Prostate gland (tissue), 2 donors: ENCODE measurements at regions not wholly inside any gene's neighbourhood (a gene's known extent, or its start where the extent isn't known, plus 50 kb on each side); places are given as distances from the start of the nearest gene placed in this dataset.
"Not testable (repeated sequence)": the region's sequence is repeated elsewhere in the genome, so short reads cannot be mapped to it uniquely, and the experiment has no call there.

Experiments used
- DNase-seq: peaks from one replicate; pipeline ENCODE4 v3.0.0-alpha.2; 2019; ENCODE audit warnings: low spot score
- H3K27ac ChIP-seq, 2 donors: fragments of 200-600 bp; sonication (generic); 2 replicates each; pipeline ENCODE4 v1.5.1; 2017 to 2019
- H3K27me3 ChIP-seq: fragments of 200-600 bp; sonication (generic); replicated peaks from 2 replicates; pipeline ENCODE4 v1.5.1; 2019; ENCODE audit not compliant: insufficient read depth
- H3K36me3 ChIP-seq, 2 donors: fragments of 200-600 bp; sonication (generic); 1 replicate in 1 of 2; 2 replicates in 1 of 2; pipeline versions ENCODE4 v1.5.1 to v1.8.1; 2017 to 2019
- H3K4me1 ChIP-seq: fragments of 200-600 bp; sonication (generic); replicated peaks from 2 replicates; pipeline ENCODE4 v1.5.1; 2019
- H3K4me3 ChIP-seq, 2 donors: fragments of 200-600 bp; sonication (generic); 2 replicates each; pipeline ENCODE4 v1.5.1; 2017 to 2019
- H3K9me3 ChIP-seq: fragments of 200-600 bp; sonication (generic); 2 replicates; pipeline ENCODE4 v1.5.1; 2017
- POLR2A ChIP-seq: fragments of 450-650 bp; IDR thresholded peaks from one replicate; pipeline ENCODE4 v1.6.1; 2016; ENCODE audit warnings: antibody characterized with exemption, mild to moderate bottlenecking
- POLR2AphosphoS5 ChIP-seq: sonication (generic); formaldehyde crosslinking; IDR thresholded peaks from one replicate; pipeline ENCODE4 v1.6.1; 2017; ENCODE audit warnings: antibody characterized with exemption
- WGBS: methylation state at CpG from one replicate; pipeline ENCODE4 v1.1.5; 2018; 5-methylcytosine and 5-hydroxymethylcytosine counted together
- intact Hi-C: fragments of 100-400 bp; cut with DNase I; formaldehyde crosslinking; loops from one replicate; pipeline ENCODE4 v1.14.2; 2022
- TF ChIP-seq, protein P1 (sequence below), 4 experiments: fragments of 200-600 bp in 2 of 4; fragments of 450-650 bp in 2 of 4; sonication (generic) in 2 of 4; IDR thresholded peaks; 1 replicate in 3 of 4; 2 replicates in 1 of 4; pipeline ENCODE4 v1.5.1; 2016 to 2019; ENCODE audit warnings: antibody characterized with exemption in 4 of 4, mild to moderate bottlenecking in 2 of 4, moderate library complexity in 2 of 4

DNA sequence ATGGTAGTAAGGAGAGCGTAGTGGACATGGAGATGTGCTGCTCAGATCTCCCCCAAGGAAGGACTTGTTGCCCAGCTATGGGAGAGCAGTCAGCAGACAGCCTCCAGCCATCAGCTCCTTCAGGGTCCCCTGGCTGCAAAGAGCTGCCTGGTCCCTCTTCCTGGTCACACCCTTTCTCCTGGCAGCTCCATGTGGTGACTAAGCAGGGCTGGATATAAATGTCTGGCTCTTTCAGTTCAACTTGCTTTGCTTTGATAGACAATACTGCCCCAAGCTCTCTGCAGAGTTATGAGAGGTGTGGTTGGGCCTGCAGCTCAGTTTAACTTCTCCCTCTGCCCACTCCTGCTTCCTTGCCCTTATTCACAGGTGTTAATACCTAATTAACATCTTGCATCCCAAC lies 64.1 kb upstream of the DDR1 start:
- no peak overlapping the region for H3K27ac ChIP-seq
- TF ChIP-seq POLR2A (peak; percentile 17), POLR2AphosphoS5 (peak; percentile 46)
- TF ChIP-seq, protein P1, sequence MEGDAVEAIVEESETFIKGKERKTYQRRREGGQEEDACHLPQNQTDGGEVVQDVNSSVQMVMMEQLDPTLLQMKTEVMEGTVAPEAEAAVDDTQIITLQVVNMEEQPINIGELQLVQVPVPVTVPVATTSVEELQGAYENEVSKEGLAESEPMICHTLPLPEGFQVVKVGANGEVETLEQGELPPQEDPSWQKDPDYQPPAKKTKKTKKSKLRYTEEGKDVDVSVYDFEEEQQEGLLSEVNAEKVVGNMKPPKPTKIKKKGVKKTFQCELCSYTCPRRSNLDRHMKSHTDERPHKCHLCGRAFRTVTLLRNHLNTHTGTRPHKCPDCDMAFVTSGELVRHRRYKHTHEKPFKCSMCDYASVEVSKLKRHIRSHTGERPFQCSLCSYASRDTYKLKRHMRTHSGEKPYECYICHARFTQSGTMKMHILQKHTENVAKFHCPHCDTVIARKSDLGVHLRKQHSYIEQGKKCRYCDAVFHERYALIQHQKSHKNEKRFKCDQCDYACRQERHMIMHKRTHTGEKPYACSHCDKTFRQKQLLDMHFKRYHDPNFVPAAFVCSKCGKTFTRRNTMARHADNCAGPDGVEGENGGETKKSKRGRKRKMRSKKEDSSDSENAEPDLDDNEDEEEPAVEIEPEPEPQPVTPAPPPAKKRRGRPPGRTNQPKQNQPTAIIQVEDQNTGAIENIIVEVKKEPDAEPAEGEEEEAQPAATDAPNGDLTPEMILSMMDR (IDR thresholded peaks at IDR 0.05): peak in 2 of 4 experiments; percentile 8 to 21
- H3K4me3 ChIP-seq: no peak overlapping the region
- intact Hi-C loops: loop anchor here (5.0 kb wide), 1 partner anchor 257 kb away; no protein-coding TSS in a partner anchor
- H3K36me3 ChIP-seq: no peaks in the 10 kb centered on the region
- H3K4me1 ChIP-seq: no peaks in the 10 kb centered on the region
- H3K27me3 ChIP-seq: no peaks in the 10 kb centered on the region
- DNase-seq: peak; percentile 59
- WGBS: 100% methylated on average over 1 of the region's 1 CpG
- no peaks in the 10 kb centered on the region for H3K9me3 ChIP-seq

GRCh38 chr6:30819297-30819917 lies 64.9 kb upstream of the DDR1 start:
- intact Hi-C loops: no loop called here
- Histone ChIP-seq H3K27ac (no peak overlapping the region), H3K9me3 (no peaks in the 10 kb centered on the region), H3K27me3 (no peaks in the 10 kb centered on the region), H3K4me1 (no peaks in the 10 kb centered on the region), H3K36me3 (no peaks in the 10 kb centered on the region), H3K4me3 (no peak overlapping the region)
- TF ChIP-seq POLR2A (no peak), POLR2AphosphoS5 (no peak)
- TF ChIP-seq, protein P1 (IDR thresholded peaks at IDR 0.05): no peak
- WGBS: 89% methylated on average over 10 of the region's 10 CpGs
- DNase-seq: no peak

DNA sequence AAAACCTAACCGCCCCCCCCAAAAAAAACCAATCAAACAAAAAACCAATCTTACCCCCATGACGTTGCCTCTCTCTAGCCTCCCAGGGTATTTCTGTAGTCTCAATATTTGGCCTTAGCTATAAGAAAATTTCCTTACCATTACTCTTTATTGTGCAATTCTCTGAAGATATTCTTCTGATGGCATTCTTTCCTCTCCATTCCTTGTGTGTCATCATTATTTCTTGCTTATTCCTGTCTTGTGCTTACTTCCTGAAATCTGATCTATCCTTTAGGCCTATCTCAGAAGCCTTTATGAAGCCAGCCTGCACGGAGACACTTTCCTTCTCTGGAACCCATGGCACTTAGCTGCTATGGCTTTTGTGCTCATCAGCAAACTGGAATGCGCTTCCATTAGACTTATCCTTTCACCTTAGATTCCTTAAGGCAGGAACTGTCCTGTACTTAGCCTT lies 65.9 kb upstream of the DDR1 start:
- peak overlapping the region in 1 of 2 donors; percentile 49 for H3K27ac ChIP-seq
- H3K4me1 ChIP-seq: no peaks in the 10 kb centered on the region
- intact Hi-C loops: no loop called here

GRCh38 chr6:30816791-30817739 lies 67.3 kb upstream of the DDR1 start:
- TF ChIP-seq POLR2AphosphoS5: no peak
- no peak for TF ChIP-seq POLR2A
- TF ChIP-seq, protein P1 (IDR thresholded peaks at IDR 0.05): no peak
- Histone ChIP-seq H3K4me1 (no peaks in the 10 kb centered on the region), H3K27me3 (no peaks in the 10 kb centered on the region), H3K27ac (no peak overlapping the region), H3K36me3 (no peaks in the 10 kb centered on the region), H3K9me3 (no peaks in the 10 kb centered on the region), H3K4me3 (no peak overlapping the region)
- DNase-seq: no peak
- WGBS: 92% methylated on average over 9 of the region's 9 CpGs
- intact Hi-C loops: no loop called here

More for the DNA sequence above, 65.9 kb upstream of the DDR1 start:
- Histone ChIP-seq H3K9me3 (no peaks in the 10 kb centered on the region), H3K27me3 (no peaks in the 10 kb centered on the region), H3K36me3 (no peaks in the 10 kb centered on the region), H3K4me3 (no peak overlapping the region)
- DNase-seq: no peak
- TF ChIP-seq POLR2A: no peak
- TF ChIP-seq, protein P1 (IDR thresholded peaks at IDR 0.05): no peak
- TF ChIP-seq POLR2AphosphoS5: peak; percentile 59
- WGBS: 60% methylated on average over 4 of the region's 4 CpGs

DNA sequence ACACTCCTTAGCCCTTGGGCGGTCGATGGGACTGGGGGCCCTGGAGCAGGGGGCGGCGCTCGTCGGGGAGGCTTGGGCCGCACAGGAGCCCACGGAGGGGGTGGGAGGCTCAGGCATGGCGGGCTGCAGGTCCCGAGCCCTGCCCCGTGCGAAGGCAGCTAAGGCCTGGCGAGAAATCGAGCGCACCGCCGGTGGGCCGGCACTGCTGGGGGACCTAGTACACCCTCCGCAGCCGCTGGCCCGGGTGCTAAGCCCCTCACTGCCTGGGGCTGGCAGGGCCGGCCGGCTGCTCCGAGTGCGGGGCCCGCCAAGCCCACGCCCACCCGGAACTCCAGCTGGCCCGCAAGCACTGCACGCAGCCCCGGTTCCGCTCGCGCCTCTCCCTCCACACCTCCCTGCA lies 68.0 kb upstream of the DDR1 start:
- 92% methylated on average over 9 of the region's 34 CpGs for WGBS
- intact Hi-C loops, H3K4me1 ChIP-seq, H3K27me3 ChIP-seq, H3K36me3 ChIP-seq, H3K4me3 ChIP-seq, H3K9me3 ChIP-seq, H3K27ac ChIP-seq, DNase-seq: not testable (repeated sequence)

- 81% methylated on average over 12 of the region's 12 CpGs for WGBS
- H3K27ac ChIP-seq, H3K27me3 ChIP-seq, H3K4me1 ChIP-seq, intact Hi-C loops, DNase-seq, H3K36me3 ChIP-seq, H3K9me3 ChIP-seq, H3K4me3 ChIP-seq: not testable (repeated sequence)
Measured at GRCh38 chr6:30815041-30815742, 69.1 kb upstream of the DDR1 start.
